IMR-90 (cell line): ENCODE measurements at regions not wholly inside any gene's neighbourhood (a gene's known extent, or its start where the extent isn't known, plus 50 kb on each side); places are given as distances from the start of the nearest gene placed in this dataset.

Source experiments
- ATAC-seq: fragments of 200-7000 bp; cut with Tn5 transposase; 2 replicates; pipeline ENCODE4 v1.9.1; 2020; ENCODE audit warnings: low read depth, mild to moderate bottlenecking, moderate library complexity
- BruUV-seq: library from RNA; stranded (reverse); fragments of 400-500 nt; replicated peaks from 2 replicates; lab custom pipeline; 2021; lab: Mats Ljungman, UMichigan
- CTCF ChIA-PET: fragments of 300-600 bp; formaldehyde crosslinking; extraction: SDS; loops from one replicate; lab custom pipeline; 2021; ENCODE audit warnings: antibody characterized with exemption; lab: Yijun Ruan, JAX
- POLR2A ChIA-PET: fragments of 300-600 bp; sonication (Branson Sonifier 250); formaldehyde crosslinking; loops from one replicate; lab custom pipeline; 2022; ENCODE audit warnings: antibody characterized with exemption; ENCODE audit not compliant: unreplicated experiment; lab: Charles Lee
- DNase-seq: peaks from one replicate; pipeline ENCODE4 v3.0.0; 2013
- H2AFZ ChIP-seq: replicated peaks from 2 replicates; pipeline ENCODE3; 2013; ENCODE audit warnings: low read length, mild to moderate bottlenecking; ENCODE audit not compliant: poor library complexity
- H2AK5ac ChIP-seq: 2 replicates; pipeline ENCODE4 v1.6.1; 2013; ENCODE audit warnings: low read depth, low read length, inconsistent platforms
- H2AK9ac ChIP-seq: replicated peaks from 2 replicates; pipeline ENCODE3; 2013; ENCODE audit warnings: mild to moderate bottlenecking, low read depth, low read length, moderate library complexity; ENCODE audit not compliant: poor library complexity
- H2BK120ac ChIP-seq: 2 replicates; pipeline ENCODE4 v1.6.1; 2013; ENCODE audit warnings: low read depth, low read length, inconsistent platforms
- H2BK15ac ChIP-seq: 3 replicates; pipeline ENCODE4 v1.6.1; 2013; ENCODE audit warnings: low read depth, low read length, inconsistent platforms
- H2BK20ac ChIP-seq: 2 replicates; pipeline ENCODE4 v1.6.1; 2013; ENCODE audit warnings: low read depth, mild to moderate bottlenecking, inconsistent platforms, low read length, moderate library complexity
- H2BK5ac ChIP-seq: 2 replicates; pipeline ENCODE4 v1.6.1; 2013; ENCODE audit warnings: mild to moderate bottlenecking, low read depth, low read length, inconsistent platforms; ENCODE audit not compliant: poor library complexity, severe bottlenecking
- H3K14ac ChIP-seq: replicated peaks from 2 replicates; pipeline ENCODE4 v1.6.1; 2013; ENCODE audit warnings: low read depth, low read length, inconsistent platforms
- H3K18ac ChIP-seq: 2 replicates; pipeline ENCODE4 v1.6.1; 2013; ENCODE audit warnings: low read depth, low read length, control low read depth
- H3K23ac ChIP-seq: 2 replicates; pipeline ENCODE4 v1.6.1; 2013; ENCODE audit warnings: low read depth, low read length, inconsistent platforms
- H3K27ac ChIP-seq: 2 replicates; pipeline ENCODE4 v1.5.1; 2013; ENCODE audit warnings: mild to moderate bottlenecking, control low read depth, low read length; ENCODE audit not compliant: insufficient read depth
- H3K27me3 ChIP-seq: 2 replicates; pipeline ENCODE4 v1.6.1; 2013; ENCODE audit warnings: low read length; ENCODE audit not compliant: control insufficient read depth, insufficient read depth
- H3K36me3 ChIP-seq: 2 replicates; pipeline ENCODE4 v1.6.1; 2013; ENCODE audit warnings: low read length, mixed read lengths; ENCODE audit not compliant: control insufficient read depth, insufficient read depth
- H3K4ac ChIP-seq: 2 replicates; pipeline ENCODE4 v1.6.1; 2013; ENCODE audit warnings: low read depth, low read length, inconsistent platforms
- H3K4me1 ChIP-seq: 2 replicates; pipeline ENCODE4 v1.6.1; 2013; ENCODE audit warnings: low read length, mixed read lengths; ENCODE audit not compliant: control insufficient read depth, insufficient read depth
- H3K4me2 ChIP-seq: 2 replicates; pipeline ENCODE4 v1.6.1; 2013; ENCODE audit warnings: low read depth, mild to moderate bottlenecking, control low read depth, low read length, moderate library complexity
- H3K4me3 ChIP-seq: 2 replicates; pipeline ENCODE4 v1.5.1; 2013; ENCODE audit warnings: low read depth, mild to moderate bottlenecking, control low read depth, low read length, moderate library complexity; ENCODE audit not compliant: insufficient read depth
- H3K56ac ChIP-seq: 2 replicates; pipeline ENCODE4 v1.6.1; 2013; ENCODE audit warnings: low read length, inconsistent platforms; ENCODE audit not compliant: insufficient read depth; ENCODE audit errors: extremely low read depth
- H3K79me1 ChIP-seq, 2 experiments: 2 replicates each; pipeline ENCODE4 v1.6.1; 2013; ENCODE audit warnings: low read length in 2 of 2, inconsistent platforms in 1 of 2, low read depth in 1 of 2
- H3K9ac ChIP-seq: 2 replicates; pipeline ENCODE4 v1.6.1; 2013; ENCODE audit warnings: low read depth, low read length, control low read depth
- H3K9me1 ChIP-seq: 2 replicates; pipeline ENCODE4 v1.6.1; 2013; ENCODE audit warnings: low read length, inconsistent platforms; ENCODE audit not compliant: insufficient read depth
- H3K9me3 ChIP-seq: 2 replicates; pipeline ENCODE4 v1.6.1; 2013; ENCODE audit warnings: low read length; ENCODE audit not compliant: control insufficient read depth, insufficient read depth
- H4K20me1 ChIP-seq: 2 replicates; pipeline ENCODE4 v1.6.1; 2013; ENCODE audit warnings: low read length, inconsistent platforms; ENCODE audit not compliant: insufficient read depth
- H4K5ac ChIP-seq: 2 replicates; pipeline ENCODE4 v1.6.1; 2013; ENCODE audit warnings: mild to moderate bottlenecking, low read depth, low read length, control low read depth
- H4K8ac ChIP-seq, 2 experiments: 2 replicates each; pipeline ENCODE4 v1.6.1; 2013; ENCODE audit warnings: low read depth in 2 of 2, low read length in 2 of 2, control low read depth in 1 of 2, inconsistent platforms in 1 of 2
- H4K91ac ChIP-seq: 2 replicates; pipeline ENCODE4 v1.6.1; 2013; ENCODE audit warnings: low read depth, low read length, inconsistent platforms; ENCODE audit not compliant: insufficient read depth
- BHLHE40 ChIP-seq: fragments of 150-350 bp; IDR thresholded peaks from 2 replicates; pipeline ENCODE4 v1.6.1; 2016; ENCODE audit warnings: mild to moderate bottlenecking, low read depth, low read length
- CEBPB ChIP-seq: IDR thresholded peaks from 2 replicates; pipeline ENCODE4 v1.6.1; 2012; ENCODE audit warnings: low read depth, low read length, improper control_type of control experiment
- MAFK ChIP-seq: IDR thresholded peaks from 2 replicates; pipeline ENCODE4 v1.6.1; 2012; ENCODE audit warnings: low read depth, low read length, improper control_type of control experiment
- MXI1 ChIP-seq: IDR thresholded peaks from 2 replicates; pipeline ENCODE4 v1.6.1; 2012; ENCODE audit warnings: low read depth, mild to moderate bottlenecking, low read length, moderate library complexity, borderline replicate concordance
- POLR2A ChIP-seq: IDR thresholded peaks from 2 replicates; pipeline ENCODE4 v1.6.1; 2012; ENCODE audit warnings: mild to moderate bottlenecking, low read depth, low read length
- SMC3 ChIP-seq: fragments of 150-350 bp; IDR thresholded peaks from 2 replicates; pipeline ENCODE4 v1.6.1; 2016; ENCODE audit warnings: low read depth, mild to moderate bottlenecking, antibody characterized with exemption, low read length, moderate library complexity
- WGBS, 2 experiments: methylation state at CpG; one replicate each; pipeline versions ENCODE4 v1.1.5 to v1.1.7; 2013; ENCODE audit warnings: missing lambda C conversion rate in 2 of 2; ENCODE audit not compliant: insufficient read length in 1 of 2; ENCODE audit errors: extremely low coverage in 2 of 2; 5-methylcytosine and 5-hydroxymethylcytosine counted together
- dilution Hi-C: fragments of 300-500 bp; cut with HindIII; formaldehyde crosslinking; loops from one replicate; pipeline ENCODE4 v1.14.3; 2018; ENCODE audit warnings: low sequenced_read_pairs; ENCODE audit not compliant: unreplicated experiment
- in situ Hi-C: fragments of 300-500 bp; cut with MboI; formaldehyde crosslinking; loops from 3 replicates; pipeline ENCODE4 v1.14.3; 2019; ENCODE audit warnings: low sequenced_read_pairs, inconsistent platforms, mixed read lengths
- intact Hi-C: fragments of 100-400 bp; cut with micrococcal nuclease; formaldehyde crosslinking; loops from 2 replicates; pipeline ENCODE4 v1.10.0; 2022
- TF ChIP-seq, protein P1 (sequence below): conservative IDR thresholded peaks from 2 replicates; pipeline ENCODE4 v1.5.1; 2012; ENCODE audit warnings: mild to moderate bottlenecking, low read depth, low read length, improper control_type of control experiment

DNA sequence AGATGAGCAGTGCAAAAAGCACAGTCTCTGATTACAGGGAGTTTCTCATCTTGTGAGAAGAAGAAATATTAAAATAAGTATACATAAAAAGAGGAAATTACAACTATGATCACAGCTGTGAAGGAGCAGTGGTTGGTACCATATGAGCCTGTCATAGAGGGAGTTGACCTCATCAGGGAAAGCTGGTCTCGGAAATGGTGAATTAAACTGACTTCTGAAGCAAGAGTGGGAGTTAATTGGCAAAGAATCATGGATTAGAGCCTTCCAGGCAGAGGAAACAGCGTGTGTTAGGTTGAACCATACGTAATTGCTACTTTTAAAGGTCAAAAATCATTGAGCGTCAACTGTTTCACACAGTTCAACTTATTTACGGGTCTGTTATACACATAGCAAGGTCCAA is 539.1 kb downstream of the EDEM1 start:
- Histone ChIP-seq H2BK120ac (no peak overlapping the region), H3K18ac (no peak overlapping the region), H3K4me3 (no peak overlapping the region), H2AK5ac (no peak overlapping the region), H3K27me3 (no peaks in the 10 kb centered on the region), H3K9me3 (peaks cover 8% of the 10 kb centered on the region), H2BK20ac (no peak overlapping the region), H3K4me1 (no peaks in the 10 kb centered on the region), H2AK9ac (no peak overlapping the region), H3K36me3 (no peaks in the 10 kb centered on the region), H3K9ac (no peak overlapping the region), H4K20me1 (no peaks in the 10 kb centered on the region), H3K14ac (no peak overlapping the region), H3K4me2 (no peak overlapping the region), H3K4ac (no peak overlapping the region), H3K23ac (no peak overlapping the region), H4K5ac (no peak overlapping the region), H4K91ac (no peak overlapping the region), H4K8ac (no peak overlapping the region), H3K79me1 (no peaks in the 10 kb centered on the region), H2BK5ac (no peak overlapping the region), H3K56ac (no peak overlapping the region), H2AFZ (no peak overlapping the region), H3K27ac (no peak overlapping the region), H3K9me1 (no peaks in the 10 kb centered on the region), H2BK15ac (no peak overlapping the region)
- CTCF ChIA-PET = interaction anchor here (0.6 kb wide), 1 partner anchor 23 kb away, joined by 3 read pairs; no protein-coding TSS in a partner anchor
- POLR2A ChIA-PET = no interaction called here
- DNase-seq (no peak), ATAC-seq (no peak)
- in situ Hi-C loops = no loop called here
- no peak for TF ChIP-seq MAFK
- TF ChIP-seq SMC3 = no peak
- TF ChIP-seq, protein P1, sequence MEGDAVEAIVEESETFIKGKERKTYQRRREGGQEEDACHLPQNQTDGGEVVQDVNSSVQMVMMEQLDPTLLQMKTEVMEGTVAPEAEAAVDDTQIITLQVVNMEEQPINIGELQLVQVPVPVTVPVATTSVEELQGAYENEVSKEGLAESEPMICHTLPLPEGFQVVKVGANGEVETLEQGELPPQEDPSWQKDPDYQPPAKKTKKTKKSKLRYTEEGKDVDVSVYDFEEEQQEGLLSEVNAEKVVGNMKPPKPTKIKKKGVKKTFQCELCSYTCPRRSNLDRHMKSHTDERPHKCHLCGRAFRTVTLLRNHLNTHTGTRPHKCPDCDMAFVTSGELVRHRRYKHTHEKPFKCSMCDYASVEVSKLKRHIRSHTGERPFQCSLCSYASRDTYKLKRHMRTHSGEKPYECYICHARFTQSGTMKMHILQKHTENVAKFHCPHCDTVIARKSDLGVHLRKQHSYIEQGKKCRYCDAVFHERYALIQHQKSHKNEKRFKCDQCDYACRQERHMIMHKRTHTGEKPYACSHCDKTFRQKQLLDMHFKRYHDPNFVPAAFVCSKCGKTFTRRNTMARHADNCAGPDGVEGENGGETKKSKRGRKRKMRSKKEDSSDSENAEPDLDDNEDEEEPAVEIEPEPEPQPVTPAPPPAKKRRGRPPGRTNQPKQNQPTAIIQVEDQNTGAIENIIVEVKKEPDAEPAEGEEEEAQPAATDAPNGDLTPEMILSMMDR = no peak
- no peak for TF ChIP-seq POLR2A
- TF ChIP-seq MXI1 = no peak
- no peak for TF ChIP-seq BHLHE40
- TF ChIP-seq CEBPB = no peak
- intact Hi-C loops = no loop called here
- no TSS peak for BruUV-seq
- no CpG with 5 or more reads among the region's 5 CpGs for WGBS, 2 experiments
- dilution Hi-C loops = no loop called here
